Thyroid gland (tissue), 4 donors: ENCODE measurements at regions not wholly inside any gene's neighbourhood (a gene's known extent, or its start where the extent isn't known, plus 50 kb on each side); places are given as distances from the start of the nearest gene placed in this dataset.
A peak's percentile ranks its signal among the peaks of the same experiment; 100 is the strongest.

Experiments used
- DNase-seq, 2 donors: peaks; one replicate each; pipeline ENCODE4 v3.0.0-alpha.2; 2019
- H3K27ac ChIP-seq, 3 donors: fragments of 200-600 bp; sonication (generic); 1 replicate in 2 of 3; 2 replicates in 1 of 3; pipeline ENCODE4 v1.5.1; 2016 to 2019; ENCODE audit warnings: mild to moderate bottlenecking in 1 of 3, moderate library complexity in 1 of 3
- H3K27me3 ChIP-seq: fragments of 200-600 bp; sonication (generic); one replicate; pipeline ENCODE4 v1.5.1; 2019
- H3K36me3 ChIP-seq, 2 donors: fragments of 200-600 bp; sonication (generic); one replicate each; pipeline ENCODE4 v1.5.1; 2016 to 2019
- H3K4me1 ChIP-seq, 2 donors: fragments of 200-600 bp; sonication (generic); one replicate each; pipeline ENCODE4 v1.5.1; 2017 to 2019
- H3K4me3 ChIP-seq, 3 donors: fragments of 200-600 bp; sonication (generic); replicated peaks in 1 of 3; 1 replicate in 2 of 3; 2 replicates in 1 of 3; pipeline ENCODE4 v1.5.1; 2016; ENCODE audit warnings: mild to moderate bottlenecking in 1 of 3
- H3K9me3 ChIP-seq: fragments of 200-600 bp; sonication (generic); one replicate; pipeline ENCODE4 v1.5.1; 2017
- POLR2A ChIP-seq, 2 donors: fragments of 450-650 bp; IDR thresholded peaks; one replicate each; pipeline ENCODE4 v1.6.1; 2017; ENCODE audit warnings: antibody characterized with exemption in 2 of 2, mild to moderate bottlenecking in 2 of 2, moderate library complexity in 1 of 2
- WGBS, 2 donors: methylation state at CpG; one replicate each; pipeline ENCODE4 v1.1.5; 2017; 5-methylcytosine and 5-hydroxymethylcytosine counted together
- intact Hi-C: fragments of 100-400 bp; cut with DNase I; formaldehyde crosslinking; loops from one replicate; pipeline ENCODE4 v1.15.1; 2023
- TF ChIP-seq, protein P1 (sequence below), 6 experiments: fragments of 200-600 bp in 3 of 6; fragments of 450-650 bp in 3 of 6; sonication (generic) in 3 of 6; IDR thresholded peaks; one replicate each; pipeline ENCODE4 v1.5.1; 2016 to 2019; ENCODE audit warnings: antibody characterized with exemption in 6 of 6, mild to moderate bottlenecking in 2 of 6, inconsistent platforms in 1 of 6, moderate library complexity in 1 of 6

DNA sequence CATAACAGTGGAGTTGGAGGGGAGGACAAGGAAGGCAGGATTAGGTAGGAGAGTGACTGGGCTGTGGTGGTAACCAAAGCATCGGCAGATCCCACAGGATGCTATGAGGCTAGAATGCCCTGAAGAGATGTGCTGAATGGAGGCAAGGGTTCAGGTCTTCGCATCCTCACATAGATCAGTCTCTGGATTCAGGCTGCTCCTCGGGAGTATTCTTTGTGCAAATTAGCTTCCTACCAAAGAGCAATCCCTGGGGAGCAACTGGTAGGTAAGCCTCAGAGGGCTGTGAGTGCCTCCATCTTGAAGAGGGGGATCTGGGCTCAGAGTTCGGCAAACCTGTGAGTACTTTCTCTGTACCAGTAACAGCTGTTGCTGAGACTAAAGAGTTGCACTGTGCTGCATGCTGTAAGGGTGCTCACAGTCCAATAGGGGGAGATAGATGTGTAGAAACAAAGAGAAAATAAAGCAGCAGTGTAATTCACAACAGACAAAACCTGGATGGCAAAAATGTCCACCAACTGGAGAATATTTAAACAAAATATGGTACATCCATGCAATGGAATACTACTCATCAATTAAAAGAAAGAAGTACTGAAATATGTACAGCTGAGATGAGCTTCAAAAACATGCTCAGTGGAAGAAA lies 322.4 kb upstream of the DEPDC1 start:
- Histone ChIP-seq H3K4me1 (peaks cover 6% of the 10 kb centered on the region in 2 donors), H3K4me3 (no peak overlapping the region), H3K36me3 (no peaks in the 10 kb centered on the region), H3K27ac (no peak overlapping the region), H3K9me3 (no peaks in the 10 kb centered on the region), H3K27me3 (no peaks in the 10 kb centered on the region)
- TF ChIP-seq POLR2A (IDR thresholded peaks at IDR 0.05): no peak
- TF ChIP-seq, protein P1, sequence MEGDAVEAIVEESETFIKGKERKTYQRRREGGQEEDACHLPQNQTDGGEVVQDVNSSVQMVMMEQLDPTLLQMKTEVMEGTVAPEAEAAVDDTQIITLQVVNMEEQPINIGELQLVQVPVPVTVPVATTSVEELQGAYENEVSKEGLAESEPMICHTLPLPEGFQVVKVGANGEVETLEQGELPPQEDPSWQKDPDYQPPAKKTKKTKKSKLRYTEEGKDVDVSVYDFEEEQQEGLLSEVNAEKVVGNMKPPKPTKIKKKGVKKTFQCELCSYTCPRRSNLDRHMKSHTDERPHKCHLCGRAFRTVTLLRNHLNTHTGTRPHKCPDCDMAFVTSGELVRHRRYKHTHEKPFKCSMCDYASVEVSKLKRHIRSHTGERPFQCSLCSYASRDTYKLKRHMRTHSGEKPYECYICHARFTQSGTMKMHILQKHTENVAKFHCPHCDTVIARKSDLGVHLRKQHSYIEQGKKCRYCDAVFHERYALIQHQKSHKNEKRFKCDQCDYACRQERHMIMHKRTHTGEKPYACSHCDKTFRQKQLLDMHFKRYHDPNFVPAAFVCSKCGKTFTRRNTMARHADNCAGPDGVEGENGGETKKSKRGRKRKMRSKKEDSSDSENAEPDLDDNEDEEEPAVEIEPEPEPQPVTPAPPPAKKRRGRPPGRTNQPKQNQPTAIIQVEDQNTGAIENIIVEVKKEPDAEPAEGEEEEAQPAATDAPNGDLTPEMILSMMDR (IDR thresholded peaks at IDR 0.05): peak in 4 of 6 experiments; percentile 30 to 62 (median 53)
- intact Hi-C loops: no loop called here
- no peak for DNase-seq
- 85 to 92% methylated on average over 4 of the region's 4 CpGs for WGBS, 2 donors

DNA sequence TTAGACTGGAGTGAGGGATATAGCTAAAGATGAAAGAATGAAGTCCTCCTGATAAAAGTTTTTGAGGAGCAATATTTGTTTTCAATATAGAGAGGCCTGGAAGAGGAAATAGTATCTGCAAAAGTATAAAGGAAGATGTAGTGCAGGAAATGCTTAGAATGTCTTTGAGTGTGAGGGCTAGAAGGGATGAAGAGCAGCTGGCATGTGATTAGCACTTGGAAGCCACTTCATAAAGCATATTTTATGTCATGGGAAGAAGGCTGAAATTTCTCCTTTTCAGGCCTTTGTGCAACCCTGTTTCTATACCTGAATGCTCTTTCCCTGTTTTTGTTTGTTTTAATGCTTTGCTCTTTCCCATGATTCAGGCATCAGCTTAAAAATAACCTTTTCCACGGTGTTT lies 323.3 kb upstream of the DEPDC1 start:
- intact Hi-C loops: no loop called here
- Histone ChIP-seq H3K9me3 (no peaks in the 10 kb centered on the region), H3K4me3 (no peak overlapping the region), H3K36me3 (no peaks in the 10 kb centered on the region), H3K27ac (no peak overlapping the region), H3K27me3 (no peaks in the 10 kb centered on the region), H3K4me1 (peaks cover 6% of the 10 kb centered on the region in 2 donors)
- TF ChIP-seq POLR2A (IDR thresholded peaks at IDR 0.05): no peak
- TF ChIP-seq, protein P1 (IDR thresholded peaks at IDR 0.05): no peak
- 13 to 18% methylated on average over 1 of the region's 1 CpG for WGBS, 2 donors
- DNase-seq: no peak

DNA sequence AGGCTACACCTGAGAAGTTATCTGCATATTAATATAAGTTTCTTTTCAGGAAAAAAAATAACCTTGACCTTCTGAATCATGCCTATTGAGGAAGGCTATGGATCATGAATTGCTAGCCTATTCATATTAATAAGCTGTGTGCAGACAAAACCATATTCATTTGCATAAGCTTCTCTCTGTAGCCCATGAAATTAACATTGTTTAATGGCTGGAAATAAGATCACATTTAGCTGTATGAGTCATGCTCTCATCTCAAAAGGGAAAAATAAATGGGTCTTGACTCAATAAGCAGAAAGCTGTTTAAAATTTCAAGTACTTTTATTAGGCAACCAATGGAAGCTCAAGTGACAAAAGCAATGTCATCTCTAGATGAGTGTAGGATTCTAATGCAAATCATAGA lies 330.0 kb upstream of the DEPDC1 start:
- DNase-seq: no peak
- no peaks in the 10 kb centered on the region for H3K27me3 ChIP-seq
- no peak overlapping the region for H3K27ac ChIP-seq
- intact Hi-C loops: no loop called here
- no peaks in the 10 kb centered on the region for H3K9me3 ChIP-seq
- TF ChIP-seq, protein P1 (IDR thresholded peaks at IDR 0.05): no peak
- TF ChIP-seq POLR2A (IDR thresholded peaks at IDR 0.05): no peak
- H3K4me3 ChIP-seq: no peak overlapping the region
- H3K4me1 ChIP-seq: no peaks in the 10 kb centered on the region
- no peaks in the 10 kb centered on the region for H3K36me3 ChIP-seq

DNA sequence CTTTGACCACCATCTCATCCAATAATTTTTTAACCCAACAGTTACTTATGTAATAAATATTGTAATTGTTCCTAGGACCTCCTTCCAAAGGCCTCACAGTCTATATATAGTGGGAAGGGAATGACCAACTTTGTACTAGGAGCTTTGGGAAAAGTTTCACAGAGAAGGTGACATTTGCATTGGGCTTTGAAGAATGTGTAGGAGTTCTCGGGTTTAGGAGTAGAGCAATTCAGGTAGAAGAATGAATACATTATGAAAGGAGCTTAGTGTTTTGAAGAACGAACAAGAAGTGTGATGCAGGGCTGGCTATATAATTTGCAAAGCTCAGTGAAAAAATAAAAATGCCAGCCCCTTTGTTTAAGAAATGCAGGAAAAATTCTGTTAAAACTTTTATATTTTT lies 330.4 kb upstream of the DEPDC1 start:
- no peaks in the 10 kb centered on the region for H3K4me1 ChIP-seq
- intact Hi-C loops: no loop called here
- H3K4me3 ChIP-seq: no peak overlapping the region
- WGBS, 2 donors: 92 to 96% methylated on average over 2 of the region's 2 CpGs
- no peak overlapping the region for H3K27ac ChIP-seq
- TF ChIP-seq, protein P1 (IDR thresholded peaks at IDR 0.05): no peak
- no peak for TF ChIP-seq POLR2A (IDR thresholded peaks at IDR 0.05)
- no peak for DNase-seq
- no peaks in the 10 kb centered on the region for H3K27me3 ChIP-seq
- H3K9me3 ChIP-seq: no peaks in the 10 kb centered on the region
- no peaks in the 10 kb centered on the region for H3K36me3 ChIP-seq

DNA sequence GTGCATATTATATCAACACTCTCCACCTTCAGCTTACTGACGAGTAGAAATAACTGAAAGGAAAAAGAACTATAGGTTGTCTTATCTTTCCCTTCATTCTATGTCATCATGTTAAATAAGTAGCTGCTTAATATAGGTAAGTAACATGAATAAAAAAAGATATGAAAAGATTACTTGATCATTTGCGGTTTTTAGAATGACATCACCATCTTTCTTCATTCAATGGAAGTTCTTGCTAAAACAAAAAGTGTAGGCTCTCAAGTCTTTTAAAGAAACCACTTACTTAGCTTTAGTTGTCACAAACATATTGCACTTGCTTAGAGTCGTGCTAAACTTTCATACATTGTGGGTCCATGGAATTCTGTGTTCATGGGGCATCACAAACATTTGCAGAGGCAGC lies 331.1 kb upstream of the DEPDC1 start:
- WGBS, 2 donors: 83 to 89% methylated on average over 3 of the region's 3 CpGs
- no peak for TF ChIP-seq POLR2A (IDR thresholded peaks at IDR 0.05)
- TF ChIP-seq, protein P1 (IDR thresholded peaks at IDR 0.05): no peak
- intact Hi-C loops: no loop called here
- DNase-seq: no peak
- no peak overlapping the region for H3K27ac ChIP-seq
- no peak overlapping the region for H3K4me3 ChIP-seq
- H3K27me3 ChIP-seq: no peaks in the 10 kb centered on the region
- no peaks in the 10 kb centered on the region for H3K9me3 ChIP-seq
- no peaks in the 10 kb centered on the region for H3K4me1 ChIP-seq
- H3K36me3 ChIP-seq: no peaks in the 10 kb centered on the region
